SK-N-MC (cell line): ENCODE measurements at regions not wholly inside any gene's neighbourhood (a gene's known extent, or its start where the extent isn't known, plus 50 kb on each side); places are given as distances from the start of the nearest gene placed in this dataset.

Source experiments
- EZH2 ChIP-seq: fragments of 200-600 bp; sonication (generic); IDR thresholded peaks from one replicate; pipeline ENCODE4 v1.6.1; 2017; ENCODE audit warnings: antibody characterized with exemption
- FOXP2 ChIP-seq: optimal IDR thresholded peaks from 2 replicates; pipeline ENCODE3; 2011; ENCODE audit warnings: mild to moderate bottlenecking, moderate library complexity; ENCODE audit not compliant: insufficient read depth; ENCODE audit errors: extremely low read length, control extremely low read depth
- POLR2AphosphoS5 ChIP-seq: IDR thresholded peaks from 2 replicates; pipeline ENCODE4 v1.6.1; 2012; ENCODE audit warnings: mild to moderate bottlenecking, low read depth, low read length, borderline replicate concordance

DNA sequence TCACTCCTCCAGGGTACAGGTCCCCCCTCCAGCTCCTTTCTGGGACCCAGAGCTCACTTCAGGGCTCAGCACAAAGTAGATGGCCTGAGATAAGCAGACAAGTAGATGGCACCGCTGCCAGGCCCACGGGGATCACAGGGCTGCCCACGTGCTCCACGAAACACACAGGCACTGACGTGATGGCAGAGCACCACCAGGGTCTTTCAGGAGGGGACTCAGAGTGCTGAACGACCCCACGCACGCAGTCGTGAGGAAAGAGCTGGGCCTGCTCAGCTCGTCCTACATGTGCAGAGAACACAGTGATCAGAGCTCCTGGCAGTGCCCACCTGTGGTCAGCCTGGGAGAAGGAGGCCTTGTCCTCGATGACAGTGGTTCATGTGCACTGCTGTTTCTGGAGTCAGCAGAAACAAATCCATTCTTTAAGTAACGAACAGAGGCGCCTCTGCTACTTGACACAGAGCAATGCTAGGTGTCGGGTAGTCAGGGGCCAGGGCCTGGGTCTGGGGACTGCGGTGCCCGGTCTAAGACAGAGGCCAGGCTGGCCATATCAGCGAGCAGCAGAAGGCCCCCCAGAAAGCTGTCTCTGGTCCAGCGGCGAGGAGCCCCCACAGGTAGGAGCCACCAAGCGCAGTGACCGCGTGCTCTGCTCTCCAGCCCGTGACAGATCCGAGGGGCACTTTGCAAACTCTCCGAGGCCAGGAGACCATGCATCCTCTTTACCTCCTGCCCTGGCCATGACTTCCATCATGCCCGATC is 129.8 kb upstream of the FAM20C start:
- TF ChIP-seq EZH2 (no peak), POLR2AphosphoS5 (no peak), FOXP2 (no peak)
